ENCODE measurements at regions not wholly inside any gene's neighbourhood (a gene's known extent, or its start where the extent isn't known, plus 50 kb on each side); places are given as distances from the start of the nearest gene placed in this dataset.

GRCh38 chr11:38972220-38972619, 2374.2 kb upstream of the RAG2 start:
- no peak for TF ChIP-seq CTCF (IDR thresholded peaks at IDR 0.05; ENCODE audit: low read depth, low read length)
- H3K4me3 ChIP-seq (ENCODE audit: low read depth, low read length) = no peak overlapping the region

- no peak for TF ChIP-seq CTCF (IDR thresholded peaks at IDR 0.05; ENCODE audit: low read depth, low read length)
- H3K4me3 ChIP-seq (ENCODE audit: low read depth, low read length) = no peak overlapping the region
Observed at GRCh38 chr11:38971141-38971540, 2373.1 kb upstream of the RAG2 start.

GRCh38 chr11:38968951-38969350, 2370.9 kb upstream of the RAG2 start:
- no peak overlapping the region for H3K4me3 ChIP-seq (ENCODE audit: low read depth, low read length)
- TF ChIP-seq CTCF (IDR thresholded peaks at IDR 0.05; ENCODE audit: low read depth, low read length) = no peak

- no peak for TF ChIP-seq CTCF (IDR thresholded peaks at IDR 0.05; ENCODE audit: low read depth, low read length)
- H3K4me3 ChIP-seq (ENCODE audit: low read depth, low read length) = no peak overlapping the region
Observed at GRCh38 chr11:38952698-38953097, 2354.7 kb upstream of the RAG2 start.

DNA sequence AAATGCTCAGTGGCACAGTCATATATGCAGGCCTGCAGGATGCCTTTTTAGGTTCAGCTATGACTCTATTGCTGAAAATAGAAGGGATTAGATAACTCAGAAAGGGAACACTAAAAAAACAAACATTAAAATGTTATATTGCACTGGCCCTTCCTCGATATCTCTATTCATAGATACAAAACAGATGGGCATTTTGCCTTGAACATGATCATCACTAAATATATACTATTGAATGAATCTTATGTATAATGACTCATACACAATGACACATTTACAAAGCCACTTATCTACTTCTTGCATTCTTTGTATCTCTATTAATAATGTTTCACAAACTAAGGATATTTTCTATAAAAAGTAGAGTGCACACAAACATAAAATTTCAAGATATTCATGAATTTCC, 2352.8 kb upstream of the RAG2 start:
- no peak for TF ChIP-seq CTCF (IDR thresholded peaks at IDR 0.05; ENCODE audit: low read depth, low read length)
- H3K4me3 ChIP-seq (ENCODE audit: low read depth, low read length) = no peak overlapping the region

DNA sequence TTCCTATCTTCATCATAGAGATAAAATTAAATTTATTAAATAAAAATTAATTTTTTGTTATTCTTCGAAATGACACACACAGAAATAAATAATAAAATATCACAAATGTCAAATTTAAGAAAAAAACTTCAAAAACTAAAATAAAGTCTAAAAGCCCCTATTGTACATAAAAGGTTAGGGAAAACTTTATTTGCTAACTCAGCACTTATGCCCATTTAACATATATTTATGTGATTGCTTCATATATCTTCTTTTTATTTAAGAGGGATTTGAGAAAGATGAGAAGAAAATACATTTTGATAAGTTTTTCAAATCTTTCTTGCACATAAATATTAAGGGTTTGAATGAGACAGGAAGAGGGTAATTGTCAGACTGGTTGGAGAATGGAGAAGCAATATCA, 2350.4 kb upstream of the RAG2 start:
- TF ChIP-seq CTCF (IDR thresholded peaks at IDR 0.05; ENCODE audit: low read depth, low read length) = no peak
- H3K4me3 ChIP-seq (ENCODE audit: low read depth, low read length) = no peak overlapping the region

GRCh38 chr11:38937709-38938108, 2339.7 kb upstream of the RAG2 start:
- no peak for TF ChIP-seq CTCF (IDR thresholded peaks at IDR 0.05; ENCODE audit: low read depth, low read length)
- no peak overlapping the region for H3K4me3 ChIP-seq (ENCODE audit: low read depth, low read length)

Measured in WI38 (cell line).